B cell (primary cell): ENCODE measurements at regions not wholly inside any gene's neighbourhood (a gene's known extent, or its start where the extent isn't known, plus 50 kb on each side); places are given as distances from the start of the nearest gene placed in this dataset.
"Not testable (repeated sequence)": the region's sequence is repeated elsewhere in the genome, so short reads cannot be mapped to it uniquely, and the experiment has no call there.

Experiments used
- ATAC-seq: fragments of 200-7000 bp; cut with Tn5 transposase; one replicate; pipeline ENCODE4 v1.10.0; 2021; ENCODE audit warnings: low read depth, mild to moderate bottlenecking, moderate number of reproducible peaks, moderate library complexity
- CTCF ChIA-PET: fragments of 350-600 bp; sonication (Branson Sonifier 250); formaldehyde crosslinking; loops from one replicate; lab custom pipeline; 2021; ENCODE audit warnings: antibody characterized with exemption, inconsistent platforms; lab: Charles Lee
- POLR2A ChIA-PET: fragments of 350-600 bp; sonication (Branson Sonifier 250); formaldehyde crosslinking; loops from one replicate; lab custom pipeline; 2021; ENCODE audit warnings: antibody characterized with exemption; lab: Charles Lee
- DNase-seq: peaks from one replicate; pipeline ENCODE4 v3.0.0; 2013
- H2AFZ ChIP-seq: 2 replicates; pipeline ENCODE4 v1.6.1; 2012; ENCODE audit warnings: mild to moderate bottlenecking, low read depth, low read length; ENCODE audit not compliant: insufficient read depth, poor library complexity, severe bottlenecking
- H3K27ac ChIP-seq, 2 donors: 1 replicate in 1 of 2; 2 replicates in 1 of 2; pipeline ENCODE4 v1.5.1; 2012 to 2013; ENCODE audit warnings: low read length in 2 of 2, mild to moderate bottlenecking in 2 of 2, moderate library complexity in 1 of 2
- H3K27me3 ChIP-seq, 4 experiments: fragments of 200-600 bp in 1 of 4; sonication (generic) in 1 of 4; replicated peaks in 1 of 4; 1 replicate in 2 of 4; 2 replicates in 2 of 4; pipeline versions ENCODE4 v1.6.1 to v1.7.0; 2013 to 2016; ENCODE audit warnings: low read length in 3 of 4, mild to moderate bottlenecking in 2 of 4, mixed read lengths in 1 of 4, moderate library complexity in 1 of 4; ENCODE audit not compliant: insufficient read depth in 4 of 4, control insufficient read depth in 3 of 4; ENCODE audit errors: control extremely low read depth in 1 of 4
- H3K36me3 ChIP-seq, 2 experiments: replicated peaks in 1 of 2; 1 replicate in 1 of 2; 2 replicates in 1 of 2; pipeline versions ENCODE4 v1.6.1 to v1.7.1; 2013; ENCODE audit warnings: low read length in 1 of 2; ENCODE audit not compliant: insufficient read depth in 2 of 2, control insufficient read depth in 1 of 2; ENCODE audit errors: control extremely low read depth in 1 of 2, extremely low read depth in 1 of 2
- H3K4me1 ChIP-seq, 2 donors: fragments of 200-600 bp in 1 of 2; sonication (generic) in 1 of 2; 1 replicate in 1 of 2; 2 replicates in 1 of 2; pipeline versions ENCODE4 v1.5.1 to v1.6.1; 2013 to 2017; ENCODE audit warnings: low read length in 2 of 2; ENCODE audit not compliant: control insufficient read depth in 2 of 2, insufficient read depth in 2 of 2
- H3K4me2 ChIP-seq: replicated peaks from 2 replicates; pipeline ENCODE3; 2012; ENCODE audit warnings: mild to moderate bottlenecking, low read depth, low read length; ENCODE audit not compliant: poor library complexity, severe bottlenecking
- H3K4me3 ChIP-seq, 5 experiments: fragments of 200-600 bp in 1 of 5; sonication (generic) in 1 of 5; 1 replicate in 3 of 5; 2 replicates in 2 of 5; pipeline versions ENCODE4 v1.5.1 to v1.7.0; 2011 to 2016; ENCODE audit warnings: low read length in 4 of 5, mild to moderate bottlenecking in 4 of 5, low read depth in 2 of 5, control low read depth in 1 of 5, moderate library complexity in 1 of 5; ENCODE audit not compliant: insufficient read depth in 1 of 5; ENCODE audit errors: control extremely low read depth in 1 of 5, extremely low read depth in 1 of 5
- H3K79me2 ChIP-seq: fragments of 200-600 bp; sonication (generic); one replicate; pipeline ENCODE4 v1.6.0; 2016; ENCODE audit warnings: low read length; ENCODE audit not compliant: control insufficient read depth, insufficient read depth
- H3K9ac ChIP-seq: fragments of 200-600 bp; sonication (generic); 2 replicates; pipeline ENCODE4 v1.6.1; 2017; ENCODE audit warnings: mild to moderate bottlenecking, low read length, moderate library complexity
- H3K9me3 ChIP-seq, 3 donors: one replicate each; pipeline versions ENCODE4 v1.6.1 to v1.7.1; 2013; ENCODE audit warnings: low read length in 2 of 3; ENCODE audit not compliant: control insufficient read depth in 2 of 3, insufficient read depth in 1 of 3; ENCODE audit errors: control extremely low read depth in 1 of 3
- H4K20me1 ChIP-seq: 2 replicates; pipeline ENCODE4 v1.6.0; 2012; ENCODE audit warnings: mild to moderate bottlenecking, low read length; ENCODE audit not compliant: insufficient read depth, control insufficient read depth, poor library complexity, severe bottlenecking
- H3K27ac Mint-ChIP-seq: one replicate; pipeline ENCODE4 v1.8.0; 2021; ENCODE audit warnings: mixed read lengths
- H3K27me3 Mint-ChIP-seq: one replicate; pipeline ENCODE4 v1.8.0; 2021; ENCODE audit warnings: mixed read lengths
- H3K4me1 Mint-ChIP-seq: one replicate; pipeline ENCODE4 v1.8.0; 2021; ENCODE audit warnings: mixed read lengths
- H3K4me3 Mint-ChIP-seq: one replicate; pipeline ENCODE4 v1.8.0; 2021; ENCODE audit warnings: mixed read lengths
- H3K9me3 Mint-ChIP-seq: one replicate; pipeline ENCODE4 v1.8.0; 2022; ENCODE audit warnings: mixed read lengths; ENCODE audit not compliant: insufficient read depth
- CTCF ChIP-seq: fragments of 200-600 bp; IDR thresholded peaks from one replicate; pipeline ENCODE4 v1.8.0; 2022; ENCODE audit warnings: antibody characterized with exemption, mild to moderate bottlenecking
- EZH2 ChIP-seq: IDR thresholded peaks from 2 replicates; pipeline ENCODE4 v1.6.1; 2012; ENCODE audit warnings: borderline replicate concordance, low read depth, mild to moderate bottlenecking, moderate library complexity, low read length; ENCODE audit not compliant: insufficient read depth, poor library complexity, severe bottlenecking
- WGBS: methylation state at CpG from one replicate; pipeline ENCODE4 v1.1.5; 2013; ENCODE audit warnings: missing lambda C conversion rate; ENCODE audit not compliant: insufficient coverage; 5-methylcytosine and 5-hydroxymethylcytosine counted together
- intact Hi-C: fragments of 100-400 bp; cut with micrococcal nuclease; formaldehyde crosslinking; loops from one replicate; pipeline ENCODE4 v1.10.0; 2022

DNA sequence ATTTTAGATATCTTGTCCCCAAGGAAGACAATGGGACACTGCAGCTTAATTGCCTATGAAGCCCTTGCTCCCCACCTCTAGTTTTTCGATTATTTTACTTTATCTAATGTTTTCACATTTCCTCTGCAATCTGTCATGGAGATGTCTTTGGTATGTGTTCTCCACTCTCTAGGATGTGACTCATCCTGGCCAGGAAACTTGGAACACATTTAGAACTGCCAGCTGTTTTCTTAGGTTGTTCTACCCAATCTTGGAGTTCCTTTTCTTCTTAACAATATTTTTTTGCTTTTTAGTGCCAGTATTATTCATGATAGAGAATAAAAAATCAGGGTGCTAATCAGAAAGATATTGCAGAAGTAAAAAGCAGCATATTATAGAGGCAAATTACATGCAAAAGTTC, 101.7 kb upstream of the CLEC14A start:
- peaks cover 0 to 9% (median 0%) of the 10 kb centered on the region in 3 donors for H3K9me3 ChIP-seq
- intact Hi-C loops = no loop called here
- ATAC-seq (no peak), DNase-seq (no peak)
- H3K9ac ChIP-seq = no peak overlapping the region
- no peak overlapping the region for H3K4me3 ChIP-seq
- H3K27me3 ChIP-seq = no peaks in the 10 kb centered on the region
- H3K27ac Mint-ChIP-seq = no peak overlapping the region
- no peak overlapping the region for H3K27ac ChIP-seq
- H3K36me3 ChIP-seq = no peaks in the 10 kb centered on the region
- H3K27me3 Mint-ChIP-seq = no peaks in the 10 kb centered on the region
- no peaks in the 10 kb centered on the region for H4K20me1 ChIP-seq
- no peaks in the 10 kb centered on the region for H3K4me1 Mint-ChIP-seq
- H3K4me2 ChIP-seq = no peak overlapping the region
- no peaks in the 10 kb centered on the region for H3K79me2 ChIP-seq
- no peak overlapping the region for H2AFZ ChIP-seq
- no peak overlapping the region for H3K4me3 Mint-ChIP-seq
- CTCF ChIA-PET = no interaction called here
- WGBS = no CpG with 5 or more reads among the region's 1 CpG
- H3K4me1 ChIP-seq = no peaks in the 10 kb centered on the region
- POLR2A ChIA-PET = no interaction called here
- TF ChIP-seq EZH2 (no peak), CTCF (no peak)
- H3K9me3 Mint-ChIP-seq = peaks cover 7% of the 10 kb centered on the region

DNA sequence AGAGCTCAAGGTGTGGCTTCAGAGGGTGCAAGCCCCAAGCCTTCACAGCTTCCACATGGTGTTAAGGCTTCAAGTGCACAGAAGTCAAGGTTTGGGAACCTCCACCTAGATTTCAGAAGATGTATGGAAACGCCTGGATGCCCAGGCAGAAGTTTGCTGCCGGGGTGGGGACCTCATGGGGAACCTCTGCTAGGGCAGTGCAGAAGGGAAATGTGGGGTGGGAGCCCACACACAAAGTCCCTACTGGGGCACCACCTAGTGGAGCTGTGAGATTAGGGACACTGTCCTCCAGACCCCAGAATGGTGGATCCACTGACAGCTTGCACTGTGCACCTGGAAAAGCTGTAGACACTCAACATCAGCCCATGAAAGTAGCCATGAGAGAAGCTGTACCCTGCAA, 99.6 kb upstream of the CLEC14A start:
- CTCF ChIA-PET, H3K4me3 ChIP-seq, H3K27me3 ChIP-seq, H2AFZ ChIP-seq, H3K9ac ChIP-seq, H3K4me1 Mint-ChIP-seq, H3K36me3 ChIP-seq, POLR2A ChIA-PET, ATAC-seq, H3K9me3 ChIP-seq, H3K4me3 Mint-ChIP-seq, H3K79me2 ChIP-seq, H3K9me3 Mint-ChIP-seq, H3K27me3 Mint-ChIP-seq, H3K27ac Mint-ChIP-seq, H3K4me1 ChIP-seq, H3K4me2 ChIP-seq, H4K20me1 ChIP-seq, DNase-seq, H3K27ac ChIP-seq, intact Hi-C loops: not testable (repeated sequence)
- WGBS = 70% methylated on average over 2 of the region's 2 CpGs
